HEK293 (cell line): ENCODE measurements at regions not wholly inside any gene's neighbourhood (a gene's known extent, or its start where the extent isn't known, plus 50 kb on each side); places are given as distances from the start of the nearest gene placed in this dataset.

Experiments
- BCL6B ChIP-seq: fragments of 450-650 bp; formaldehyde crosslinking; IDR thresholded peaks from 2 replicates; pipeline ENCODE4 v1.5.1; 2017; ENCODE audit warnings: missing biosample characterization, missing genetic modification characterization
- ELK4 ChIP-seq: IDR thresholded peaks from 2 replicates; pipeline ENCODE4 v1.6.1; 2011; ENCODE audit warnings: mild to moderate bottlenecking, low read depth, low read length, borderline replicate concordance
- MYNN ChIP-seq: fragments of 450-650 bp; formaldehyde crosslinking; IDR thresholded peaks from 2 replicates; pipeline ENCODE4 v1.5.1; 2016; ENCODE audit warnings: missing biosample characterization, missing genetic modification characterization, borderline replicate concordance
- PBX3 ChIP-seq: sonication (generic); formaldehyde crosslinking; IDR thresholded peaks from 2 replicates; pipeline ENCODE4 v1.8.1; 2022; ENCODE audit warnings: mild to moderate bottlenecking, moderate library complexity, missing genetic modification reagents
- SCRT2 ChIP-seq: fragments of 450-650 bp; formaldehyde crosslinking; IDR thresholded peaks from 2 replicates; pipeline ENCODE4 v1.5.1; 2016; ENCODE audit warnings: missing biosample characterization, missing genetic modification characterization
- TRIM28 ChIP-seq: IDR thresholded peaks from 2 replicates; pipeline ENCODE4 v1.6.1; 2011; ENCODE audit warnings: low read length, control low read depth, borderline replicate concordance
- YY2 ChIP-seq: fragments of 450-650 bp; formaldehyde crosslinking; IDR thresholded peaks from 2 replicates; pipeline ENCODE4 v1.5.1; 2016; ENCODE audit warnings: missing biosample characterization, missing genetic modification characterization
- ZBTB8A ChIP-seq: fragments of 450-650 bp; formaldehyde crosslinking; IDR thresholded peaks from 2 replicates; pipeline ENCODE4 v1.5.1; 2016; ENCODE audit warnings: missing biosample characterization, missing genetic modification characterization
- ZEB2 ChIP-seq: fragments of 450-650 bp; formaldehyde crosslinking; IDR thresholded peaks from 2 replicates; pipeline ENCODE4 v1.5.1; 2016; ENCODE audit warnings: missing biosample characterization, missing genetic modification characterization
- ZNF10 ChIP-seq: fragments of 450-650 bp; formaldehyde crosslinking; IDR thresholded peaks from 2 replicates; pipeline ENCODE4 v1.5.1; 2017; ENCODE audit warnings: missing biosample characterization, missing genetic modification characterization
- ZNF16 ChIP-seq: fragments of 450-650 bp; formaldehyde crosslinking; IDR thresholded peaks from 2 replicates; pipeline ENCODE4 v1.5.1; 2016; ENCODE audit warnings: low read depth, missing biosample characterization, missing genetic modification characterization
- ZNF184 ChIP-seq: fragments of 450-650 bp; IDR thresholded peaks from 2 replicates; pipeline ENCODE4 v1.5.1; 2018; ENCODE audit warnings: missing biosample characterization, mild to moderate bottlenecking, missing genetic modification characterization
- ZNF202 ChIP-seq: fragments of 450-650 bp; formaldehyde crosslinking; IDR thresholded peaks from 2 replicates; pipeline ENCODE4 v1.5.1; 2016; ENCODE audit warnings: missing biosample characterization, missing genetic modification characterization, borderline replicate concordance
- ZNF221 ChIP-seq: fragments of 450-650 bp; formaldehyde crosslinking; IDR thresholded peaks from 2 replicates; pipeline ENCODE4 v1.5.1; 2017; ENCODE audit warnings: missing biosample characterization, missing genetic modification characterization, borderline replicate concordance
- ZNF354C ChIP-seq: fragments of 450-650 bp; formaldehyde crosslinking; IDR thresholded peaks from 2 replicates; pipeline ENCODE4 v1.5.1; 2016; ENCODE audit warnings: missing biosample characterization, missing genetic modification characterization, low read depth, borderline replicate concordance
- ZNF37A ChIP-seq: fragments of 450-650 bp; IDR thresholded peaks from 2 replicates; pipeline ENCODE4 v1.5.1; 2018; ENCODE audit warnings: missing biosample characterization, missing genetic modification characterization
- ZNF433 ChIP-seq: fragments of 450-650 bp; formaldehyde crosslinking; IDR thresholded peaks from 2 replicates; pipeline ENCODE4 v1.5.1; 2016; ENCODE audit warnings: missing biosample characterization, missing genetic modification characterization, low read depth
- ZNF544 ChIP-seq: fragments of 450-650 bp; formaldehyde crosslinking; IDR thresholded peaks from 2 replicates; pipeline ENCODE4 v1.5.0; 2017; ENCODE audit warnings: missing biosample characterization, missing genetic modification characterization
- ZNF571 ChIP-seq: fragments of 450-650 bp; formaldehyde crosslinking; IDR thresholded peaks from 2 replicates; pipeline ENCODE4 v1.5.0; 2017; ENCODE audit warnings: missing biosample characterization, missing genetic modification characterization
- ZNF670 ChIP-seq: fragments of 450-650 bp; formaldehyde crosslinking; IDR thresholded peaks from 2 replicates; pipeline ENCODE4 v1.5.1; 2016; ENCODE audit warnings: missing biosample characterization, missing genetic modification characterization, low read depth
- ZNF747 ChIP-seq: fragments of 450-650 bp; formaldehyde crosslinking; IDR thresholded peaks from 2 replicates; pipeline ENCODE4 v1.5.1; 2016; ENCODE audit warnings: missing biosample characterization, missing genetic modification characterization
- ZNF768 ChIP-seq: fragments of 450-650 bp; formaldehyde crosslinking; IDR thresholded peaks from 2 replicates; pipeline ENCODE4 v1.5.1; 2018; ENCODE audit warnings: missing biosample characterization, mild to moderate bottlenecking, missing genetic modification characterization
- ZNF837 ChIP-seq: fragments of 450-650 bp; formaldehyde crosslinking; IDR thresholded peaks from 2 replicates; pipeline ENCODE4 v1.5.1; 2016; ENCODE audit warnings: missing biosample characterization, missing genetic modification characterization
- ZSCAN16 ChIP-seq: fragments of 450-650 bp; formaldehyde crosslinking; IDR thresholded peaks from 2 replicates; pipeline ENCODE4 v1.5.1; 2016; ENCODE audit warnings: missing biosample characterization, missing genetic modification characterization
- ZSCAN23 ChIP-seq: fragments of 450-650 bp; formaldehyde crosslinking; IDR thresholded peaks from 2 replicates; pipeline ENCODE4 v1.5.1; 2016; ENCODE audit warnings: missing biosample characterization, missing genetic modification characterization
- ZXDB ChIP-seq: fragments of 450-650 bp; formaldehyde crosslinking; IDR thresholded peaks from 2 replicates; pipeline ENCODE4 v1.5.1; 2016; ENCODE audit warnings: missing biosample characterization, missing genetic modification characterization
- TF ChIP-seq, protein P1 (sequence below): fragments of 450-650 bp; formaldehyde crosslinking; IDR thresholded peaks from 2 replicates; pipeline ENCODE4 v1.5.1; 2017; ENCODE audit warnings: missing biosample characterization, missing genetic modification characterization
- TF ChIP-seq, protein P2 (sequence below): fragments of 450-650 bp; formaldehyde crosslinking; IDR thresholded peaks from 2 replicates; pipeline ENCODE4 v1.5.1; 2016; ENCODE audit warnings: missing biosample characterization, missing genetic modification characterization
- TF ChIP-seq, protein P3 (sequence below): fragments of 450-650 bp; formaldehyde crosslinking; IDR thresholded peaks from 2 replicates; pipeline ENCODE4 v1.5.1; 2017; ENCODE audit warnings: missing biosample characterization, missing genetic modification characterization

GRCh38 chr3:23735535-23736326 is 70.0 kb upstream of the UBE2E1 start (continued):
- no peak for TF ChIP-seq ZNF354C (tag by site-specific recombination)
- no peak for TF ChIP-seq ZNF433
- TF ChIP-seq, protein P1, sequence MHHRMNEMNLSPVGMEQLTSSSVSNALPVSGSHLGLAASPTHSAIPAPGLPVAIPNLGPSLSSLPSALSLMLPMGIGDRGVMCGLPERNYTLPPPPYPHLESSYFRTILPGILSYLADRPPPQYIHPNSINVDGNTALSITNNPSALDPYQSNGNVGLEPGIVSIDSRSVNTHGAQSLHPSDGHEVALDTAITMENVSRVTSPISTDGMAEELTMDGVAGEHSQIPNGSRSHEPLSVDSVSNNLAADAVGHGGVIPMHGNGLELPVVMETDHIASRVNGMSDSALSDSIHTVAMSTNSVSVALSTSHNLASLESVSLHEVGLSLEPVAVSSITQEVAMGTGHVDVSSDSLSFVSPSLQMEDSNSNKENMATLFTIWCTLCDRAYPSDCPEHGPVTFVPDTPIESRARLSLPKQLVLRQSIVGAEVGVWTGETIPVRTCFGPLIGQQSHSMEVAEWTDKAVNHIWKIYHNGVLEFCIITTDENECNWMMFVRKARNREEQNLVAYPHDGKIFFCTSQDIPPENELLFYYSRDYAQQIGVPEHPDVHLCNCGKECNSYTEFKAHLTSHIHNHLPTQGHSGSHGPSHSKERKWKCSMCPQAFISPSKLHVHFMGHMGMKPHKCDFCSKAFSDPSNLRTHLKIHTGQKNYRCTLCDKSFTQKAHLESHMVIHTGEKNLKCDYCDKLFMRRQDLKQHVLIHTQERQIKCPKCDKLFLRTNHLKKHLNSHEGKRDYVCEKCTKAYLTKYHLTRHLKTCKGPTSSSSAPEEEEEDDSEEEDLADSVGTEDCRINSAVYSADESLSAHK (tag by site-specific recombination): no peak
- no peak for TF ChIP-seq ZNF571 (tag by site-specific recombination)
- TF ChIP-seq, protein P2, sequence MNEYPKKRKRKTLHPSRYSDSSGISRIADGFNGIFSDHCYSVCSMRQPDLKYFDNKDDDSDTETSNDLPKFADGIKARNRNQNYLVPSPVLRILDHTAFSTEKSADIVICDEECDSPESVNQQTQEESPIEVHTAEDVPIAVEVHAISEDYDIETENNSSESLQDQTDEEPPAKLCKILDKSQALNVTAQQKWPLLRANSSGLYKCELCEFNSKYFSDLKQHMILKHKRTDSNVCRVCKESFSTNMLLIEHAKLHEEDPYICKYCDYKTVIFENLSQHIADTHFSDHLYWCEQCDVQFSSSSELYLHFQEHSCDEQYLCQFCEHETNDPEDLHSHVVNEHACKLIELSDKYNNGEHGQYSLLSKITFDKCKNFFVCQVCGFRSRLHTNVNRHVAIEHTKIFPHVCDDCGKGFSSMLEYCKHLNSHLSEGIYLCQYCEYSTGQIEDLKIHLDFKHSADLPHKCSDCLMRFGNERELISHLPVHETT: no peak
- TF ChIP-seq MYNN (tag by site-specific recombination): no peak
- TF ChIP-seq ZXDB (tag by site-specific recombination): no peak; the same call in 1 of the 2 replicates
- TF ChIP-seq, protein P3, sequence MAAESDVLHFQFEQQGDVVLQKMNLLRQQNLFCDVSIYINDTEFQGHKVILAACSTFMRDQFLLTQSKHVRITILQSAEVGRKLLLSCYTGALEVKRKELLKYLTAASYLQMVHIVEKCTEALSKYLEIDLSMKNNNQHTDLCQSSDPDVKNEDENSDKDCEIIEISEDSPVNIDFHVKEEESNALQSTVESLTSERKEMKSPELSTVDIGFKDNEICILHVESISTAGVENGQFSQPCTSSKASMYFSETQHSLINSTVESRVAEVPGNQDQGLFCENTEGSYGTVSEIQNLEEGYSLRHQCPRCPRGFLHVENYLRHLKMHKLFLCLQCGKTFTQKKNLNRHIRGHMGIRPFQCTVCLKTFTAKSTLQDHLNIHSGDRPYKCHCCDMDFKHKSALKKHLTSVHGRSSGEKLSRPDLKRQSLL (tag by site-specific recombination): peak; percentile 50; the same call in 1 of the 2 replicates
- TF ChIP-seq BCL6B (tag by site-specific recombination): peak; percentile 81
- no peak for TF ChIP-seq TRIM28
- peak; percentile 57; the same call in 1 of the 2 replicates for TF ChIP-seq ZEB2
- 0 out of 2 replicates have a peak, but pooled peaks have one; percentile 16 for TF ChIP-seq ZBTB8A
- TF ChIP-seq ZNF544 (tag by site-specific recombination): no peak
- no peak for TF ChIP-seq ZNF768 (tag by site-specific recombination)
- TF ChIP-seq ZNF221: no peak
- no peak for TF ChIP-seq YY2
- TF ChIP-seq ZSCAN23 (tag by site-specific recombination): no peak
- TF ChIP-seq PBX3 (CRISPR knock-in tag): no peak
- TF ChIP-seq ZSCAN16 (tag by site-specific recombination): no peak
- no peak for TF ChIP-seq ZNF670
- no peak for TF ChIP-seq ZNF202 (tag by site-specific recombination)
- TF ChIP-seq ZNF10 (tag by site-specific recombination): no peak
- TF ChIP-seq ZNF37A (tag by site-specific recombination): no peak
- TF ChIP-seq ZNF747 (tag by site-specific recombination): no peak
- TF ChIP-seq ZNF837 (tag by site-specific recombination): no peak
- TF ChIP-seq ZNF184 (tag by site-specific recombination): no peak
- no peak for TF ChIP-seq SCRT2 (tag by site-specific recombination)
- TF ChIP-seq ZNF16 (tag by site-specific recombination): no peak
- TF ChIP-seq ELK4: no peak
